ENCODE measurements at regions not wholly inside any gene's neighbourhood (a gene's known extent, or its start where the extent isn't known, plus 50 kb on each side); places are given as distances from the start of the nearest gene placed in this dataset.

DNA sequence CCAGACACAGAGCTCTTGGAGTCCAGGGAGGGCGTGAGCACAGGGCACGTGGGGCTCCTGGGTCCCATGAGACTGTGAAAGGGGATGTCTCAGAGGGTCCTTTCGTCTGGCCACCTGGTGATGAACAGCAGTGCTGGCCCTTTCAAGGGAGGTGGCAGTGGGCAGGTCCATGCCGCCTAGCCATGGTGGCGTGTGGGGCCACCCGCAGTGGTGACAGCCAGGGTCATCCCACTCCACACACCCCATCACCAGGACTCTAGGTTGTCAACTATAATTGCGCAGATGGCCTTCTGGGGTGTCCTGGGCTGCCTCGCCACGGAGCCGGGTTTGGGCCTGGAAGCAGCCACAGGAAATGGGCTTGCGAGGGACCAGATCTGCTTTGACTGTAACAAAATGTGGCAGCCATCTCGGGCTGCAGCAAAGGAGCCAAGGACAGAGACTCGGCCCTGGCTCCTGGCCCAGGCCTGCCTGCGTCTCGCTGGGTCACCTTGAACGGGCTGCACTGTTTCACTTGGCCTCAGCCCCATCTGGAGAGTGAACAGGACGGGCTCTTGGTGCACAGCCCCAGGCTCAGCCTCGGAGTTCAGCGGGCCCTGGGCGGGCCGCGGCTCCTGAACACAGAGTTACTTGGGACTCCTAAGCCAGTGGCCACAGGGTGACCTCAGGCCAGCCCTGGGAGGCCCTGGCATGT is 1350.5 kb downstream of the BRD1 start:
- Histone ChIP-seq H3K4me1 (ENCODE audit: insufficient read depth, poor library complexity, severe bottlenecking) (no peaks in the 10 kb centered on the region), H3K9me3 (ENCODE audit: severe bottlenecking) (no peaks in the 10 kb centered on the region), H3K4me3 (ENCODE audit: severe bottlenecking) (no peak overlapping the region), H3K36me3 (ENCODE audit: low read depth) (no peaks in the 10 kb centered on the region), H3K27ac (ENCODE audit: poor library complexity, severe bottlenecking) (no peak overlapping the region), H3K27me3 (ENCODE audit: insufficient read depth, poor library complexity, severe bottlenecking) (no peaks in the 10 kb centered on the region)
- ATAC-seq (ENCODE audit: low read depth) (no peak), DNase-seq (ENCODE audit: low spot score) (no peak)
- TF ChIP-seq, protein P1, sequence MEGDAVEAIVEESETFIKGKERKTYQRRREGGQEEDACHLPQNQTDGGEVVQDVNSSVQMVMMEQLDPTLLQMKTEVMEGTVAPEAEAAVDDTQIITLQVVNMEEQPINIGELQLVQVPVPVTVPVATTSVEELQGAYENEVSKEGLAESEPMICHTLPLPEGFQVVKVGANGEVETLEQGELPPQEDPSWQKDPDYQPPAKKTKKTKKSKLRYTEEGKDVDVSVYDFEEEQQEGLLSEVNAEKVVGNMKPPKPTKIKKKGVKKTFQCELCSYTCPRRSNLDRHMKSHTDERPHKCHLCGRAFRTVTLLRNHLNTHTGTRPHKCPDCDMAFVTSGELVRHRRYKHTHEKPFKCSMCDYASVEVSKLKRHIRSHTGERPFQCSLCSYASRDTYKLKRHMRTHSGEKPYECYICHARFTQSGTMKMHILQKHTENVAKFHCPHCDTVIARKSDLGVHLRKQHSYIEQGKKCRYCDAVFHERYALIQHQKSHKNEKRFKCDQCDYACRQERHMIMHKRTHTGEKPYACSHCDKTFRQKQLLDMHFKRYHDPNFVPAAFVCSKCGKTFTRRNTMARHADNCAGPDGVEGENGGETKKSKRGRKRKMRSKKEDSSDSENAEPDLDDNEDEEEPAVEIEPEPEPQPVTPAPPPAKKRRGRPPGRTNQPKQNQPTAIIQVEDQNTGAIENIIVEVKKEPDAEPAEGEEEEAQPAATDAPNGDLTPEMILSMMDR (IDR thresholded peaks at IDR 0.05; ENCODE audit: poor library complexity, severe bottlenecking): no peak

DNA sequence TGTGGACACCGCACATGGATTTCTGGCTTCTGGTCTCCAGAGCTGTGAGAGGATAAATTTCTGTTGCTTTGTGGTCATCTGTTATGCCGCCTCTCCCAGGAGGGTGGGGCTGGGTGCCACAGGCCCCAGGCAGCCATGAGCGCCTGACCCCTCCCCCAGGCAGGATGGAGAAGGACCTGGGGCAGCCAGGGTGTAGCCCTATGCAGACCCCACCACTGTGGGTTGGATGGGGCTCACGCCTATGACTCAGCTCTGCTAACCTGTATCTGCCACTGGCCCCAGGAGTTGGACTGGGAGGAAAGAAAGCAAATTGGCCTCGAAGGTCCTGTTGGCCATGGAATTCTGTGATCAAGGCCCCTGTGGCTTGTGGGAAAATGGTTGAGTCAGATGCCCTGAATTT is 1351.1 kb downstream of the BRD1 start:
- TF ChIP-seq, protein P1 (IDR thresholded peaks at IDR 0.05; ENCODE audit: poor library complexity, severe bottlenecking): no peak
- no peak for DNase-seq (ENCODE audit: low spot score)
- no peak for ATAC-seq (ENCODE audit: low read depth)
- Histone ChIP-seq H3K27me3 (ENCODE audit: insufficient read depth, poor library complexity, severe bottlenecking) (no peaks in the 10 kb centered on the region), H3K4me3 (ENCODE audit: severe bottlenecking) (no peak overlapping the region), H3K27ac (ENCODE audit: poor library complexity, severe bottlenecking) (no peak overlapping the region), H3K9me3 (ENCODE audit: severe bottlenecking) (no peaks in the 10 kb centered on the region), H3K36me3 (ENCODE audit: low read depth) (no peaks in the 10 kb centered on the region), H3K4me1 (ENCODE audit: insufficient read depth, poor library complexity, severe bottlenecking) (no peaks in the 10 kb centered on the region)

GRCh38 chr22:48475661-48476345 is 1351.9 kb downstream of the BRD1 start:
- H3K36me3 ChIP-seq (ENCODE audit: low read depth): no peaks in the 10 kb centered on the region
- H3K4me1 ChIP-seq (ENCODE audit: insufficient read depth, poor library complexity, severe bottlenecking): no peaks in the 10 kb centered on the region
- TF ChIP-seq, protein P1 (IDR thresholded peaks at IDR 0.05; ENCODE audit: poor library complexity, severe bottlenecking): no peak
- ATAC-seq (ENCODE audit: low read depth) (no peak), DNase-seq (ENCODE audit: low spot score) (no peak)
- H3K27ac ChIP-seq (ENCODE audit: poor library complexity, severe bottlenecking): no peak overlapping the region
- no peaks in the 10 kb centered on the region for H3K9me3 ChIP-seq (ENCODE audit: severe bottlenecking)
- no peak overlapping the region for H3K4me3 ChIP-seq (ENCODE audit: severe bottlenecking)
- no peaks in the 10 kb centered on the region for H3K27me3 ChIP-seq (ENCODE audit: insufficient read depth, poor library complexity, severe bottlenecking)

- no peaks in the 10 kb centered on the region for H3K9me3 ChIP-seq (ENCODE audit: severe bottlenecking)
- no peak overlapping the region for H3K27ac ChIP-seq (ENCODE audit: poor library complexity, severe bottlenecking)
- TF ChIP-seq, protein P1 (IDR thresholded peaks at IDR 0.05; ENCODE audit: poor library complexity, severe bottlenecking): no peak
- no peaks in the 10 kb centered on the region for H3K36me3 ChIP-seq (ENCODE audit: low read depth)
- H3K4me3 ChIP-seq (ENCODE audit: severe bottlenecking): no peak overlapping the region
- DNase-seq (ENCODE audit: low spot score) (no peak), ATAC-seq (ENCODE audit: low read depth) (no peak)
- H3K27me3 ChIP-seq (ENCODE audit: insufficient read depth, poor library complexity, severe bottlenecking): no peaks in the 10 kb centered on the region
- no peaks in the 10 kb centered on the region for H3K4me1 ChIP-seq (ENCODE audit: insufficient read depth, poor library complexity, severe bottlenecking)
Measured at GRCh38 chr22:48474881-48475280, 1352.8 kb downstream of the BRD1 start.

GRCh38 chr22:48473202-48473601 is 1354.5 kb downstream of the BRD1 start:
- H3K4me1 ChIP-seq (ENCODE audit: insufficient read depth, poor library complexity, severe bottlenecking): no peaks in the 10 kb centered on the region
- ATAC-seq (ENCODE audit: low read depth): no peak
- no peaks in the 10 kb centered on the region for H3K36me3 ChIP-seq (ENCODE audit: low read depth)
- H3K4me3 ChIP-seq (ENCODE audit: severe bottlenecking): no peak overlapping the region
- no peak overlapping the region for H3K27ac ChIP-seq (ENCODE audit: poor library complexity, severe bottlenecking)
- no peaks in the 10 kb centered on the region for H3K9me3 ChIP-seq (ENCODE audit: severe bottlenecking)
- H3K27me3 ChIP-seq (ENCODE audit: insufficient read depth, poor library complexity, severe bottlenecking): no peaks in the 10 kb centered on the region
- no peak for DNase-seq (ENCODE audit: low spot score)
- TF ChIP-seq, protein P1 (IDR thresholded peaks at IDR 0.05; ENCODE audit: poor library complexity, severe bottlenecking): no peak
